WTC11 (cell line): ENCODE measurements at regions not wholly inside any gene's neighbourhood (a gene's known extent, or its start where the extent isn't known, plus 50 kb on each side); places are given as distances from the start of the nearest gene placed in this dataset.

Experiments
- ATAC-seq: fragments of 200-7000 bp; cut with Tn5 transposase; 2 replicates; pipeline ENCODE4 v1.10.0; 2021; ENCODE audit warnings: mild to moderate bottlenecking, moderate library complexity
- CTCF ChIA-PET: fragments of 300-600 bp; sonication (Branson Sonifier 250); formaldehyde crosslinking; loops from one replicate; lab custom pipeline; 2021; ENCODE audit warnings: antibody characterized with exemption; lab: Charles Lee
- POLR2A ChIA-PET: fragments of 350-600 bp; sonication (Branson Sonifier 250); formaldehyde crosslinking; loops from one replicate; lab custom pipeline; 2021; ENCODE audit warnings: antibody characterized with exemption; lab: Charles Lee
- DNase-seq: peaks from one replicate; pipeline ENCODE4 v3.0.0; 2021; ENCODE audit warnings: low spot score
- H3K27ac Mint-ChIP-seq: 2 replicates; pipeline ENCODE4 v1.8.0; 2021; ENCODE audit warnings: mixed read lengths
- H3K27me3 Mint-ChIP-seq: 2 replicates; pipeline ENCODE4 v1.8.0; 2021; ENCODE audit warnings: low read depth, mild to moderate bottlenecking, moderate library complexity, mixed read lengths
- H3K36me3 Mint-ChIP-seq: 2 replicates; pipeline ENCODE4 v1.8.0; 2021; ENCODE audit warnings: mixed read lengths
- H3K4me1 Mint-ChIP-seq: 2 replicates; pipeline ENCODE4 v1.8.0; 2022; ENCODE audit warnings: mixed read lengths
- H3K4me3 Mint-ChIP-seq: 2 replicates; pipeline ENCODE4 v1.8.0; 2021; ENCODE audit warnings: mild to moderate bottlenecking, moderate library complexity, mixed read lengths
- H3K9me3 Mint-ChIP-seq: 2 replicates; pipeline ENCODE4 v1.8.0; 2021; ENCODE audit warnings: mixed read lengths
- AR ChIP-seq: fragments of 250-450 bp; sonication (Bioruptor Pico); IDR thresholded peaks from 2 replicates; pipeline ENCODE4 v1.9.0; 2021; ENCODE audit warnings: mild to moderate bottlenecking
- ATF2 ChIP-seq: sonication (generic); formaldehyde crosslinking; IDR thresholded peaks from 2 replicates; pipeline ENCODE4 v1.8.1; 2022; ENCODE audit warnings: low read depth, missing genetic modification reagents, borderline replicate concordance
- ATF6 ChIP-seq: sonication (generic); formaldehyde crosslinking; IDR thresholded peaks from 2 replicates; pipeline ENCODE4 v1.8.1; 2023; ENCODE audit warnings: mild to moderate bottlenecking, missing genetic modification reagents
- CBFB ChIP-seq: sonication (generic); formaldehyde crosslinking; IDR thresholded peaks from 2 replicates; pipeline ENCODE4 v1.8.1; 2022; ENCODE audit warnings: mild to moderate bottlenecking, low read depth, missing genetic modification reagents
- CDX4 ChIP-seq: fragments of 250-450 bp; sonication (Bioruptor Pico); IDR thresholded peaks from 2 replicates; pipeline ENCODE4 v1.9.0; 2021; ENCODE audit warnings: moderate library complexity, mild to moderate bottlenecking, inconsistent platforms, borderline replicate concordance
- ESRRA ChIP-seq: sonication (generic); formaldehyde crosslinking; IDR thresholded peaks from 2 replicates; pipeline ENCODE4 v1.8.1; 2022; ENCODE audit warnings: mild to moderate bottlenecking, missing genetic modification reagents, borderline replicate concordance
- ETV6 ChIP-seq: sonication (generic); formaldehyde crosslinking; IDR thresholded peaks from 2 replicates; pipeline ENCODE4 v1.8.1; 2022; ENCODE audit warnings: mild to moderate bottlenecking, missing genetic modification reagents
- FOXP1 ChIP-seq: sonication (generic); formaldehyde crosslinking; IDR thresholded peaks from 2 replicates; pipeline ENCODE4 v1.8.0; 2022; ENCODE audit warnings: missing genetic modification reagents, mild to moderate bottlenecking, moderate library complexity, borderline replicate concordance
- FOXP4 ChIP-seq: sonication (generic); formaldehyde crosslinking; IDR thresholded peaks from 2 replicates; pipeline ENCODE4 v1.8.0; 2022; ENCODE audit warnings: mild to moderate bottlenecking, missing genetic modification reagents
- GABPB1 ChIP-seq: sonication (generic); formaldehyde crosslinking; IDR thresholded peaks from 2 replicates; pipeline ENCODE4 v1.8.1; 2023; ENCODE audit warnings: mild to moderate bottlenecking, missing genetic modification reagents
- GTF2I ChIP-seq: fragments of 250-450 bp; sonication (Bioruptor Pico); conservative IDR thresholded peaks from 2 replicates; pipeline ENCODE4 v1.4.0; 2021; ENCODE audit warnings: mild to moderate bottlenecking
- JAZF1 ChIP-seq: fragments of 250-450 bp; sonication (Bioruptor Pico); IDR thresholded peaks from 2 replicates; pipeline ENCODE4 v1.9.0; 2021; ENCODE audit warnings: moderate library complexity, mild to moderate bottlenecking, inconsistent platforms
- JUN ChIP-seq: sonication (generic); formaldehyde crosslinking; IDR thresholded peaks from 2 replicates; pipeline ENCODE4 v1.8.0; 2023; ENCODE audit warnings: mild to moderate bottlenecking, missing genetic modification reagents
- MLX ChIP-seq: sonication (generic); formaldehyde crosslinking; IDR thresholded peaks from 2 replicates; pipeline ENCODE4 v1.8.1; 2023; ENCODE audit warnings: mild to moderate bottlenecking, missing genetic modification reagents, moderate library complexity
- MYBL2 ChIP-seq: sonication (generic); formaldehyde crosslinking; IDR thresholded peaks from 2 replicates; pipeline ENCODE4 v1.8.1; 2023; ENCODE audit warnings: mild to moderate bottlenecking, moderate library complexity, missing genetic modification reagents
- PREB ChIP-seq: sonication (generic); formaldehyde crosslinking; IDR thresholded peaks from 2 replicates; pipeline ENCODE4 v1.8.1; 2022; ENCODE audit warnings: mild to moderate bottlenecking, missing genetic modification reagents, moderate library complexity, borderline replicate concordance
- RELA ChIP-seq: sonication (generic); formaldehyde crosslinking; IDR thresholded peaks from 2 replicates; pipeline ENCODE4 v1.8.1; 2022; ENCODE audit warnings: missing genetic modification reagents, mild to moderate bottlenecking, borderline replicate concordance
- SP1 ChIP-seq: sonication (generic); formaldehyde crosslinking; conservative IDR thresholded peaks from 2 replicates; pipeline ENCODE4 v1.8.1; 2022; ENCODE audit warnings: missing genetic modification reagents
- TP53 ChIP-seq: sonication (generic); formaldehyde crosslinking; IDR thresholded peaks from 2 replicates; pipeline ENCODE4 v1.8.1; 2023; ENCODE audit warnings: mild to moderate bottlenecking, missing genetic modification reagents
- ZNF121 ChIP-seq: sonication (generic); formaldehyde crosslinking; IDR thresholded peaks from 2 replicates; pipeline ENCODE4 v1.8.0; 2023; ENCODE audit warnings: missing genetic modification reagents
- ZNF317 ChIP-seq: sonication (generic); formaldehyde crosslinking; IDR thresholded peaks from 2 replicates; pipeline ENCODE4 v1.8.1; 2023; ENCODE audit warnings: low read depth, mild to moderate bottlenecking, moderate library complexity, missing genetic modification reagents, borderline replicate concordance
- ZNF396 ChIP-seq: fragments of 250-450 bp; sonication (Bioruptor Pico); IDR thresholded peaks from 2 replicates; pipeline ENCODE4 v1.8.0; 2021; ENCODE audit warnings: mild to moderate bottlenecking, moderate library complexity, borderline replicate concordance
- ZNF416 ChIP-seq: fragments of 250-450 bp; sonication (Bioruptor Pico); IDR thresholded peaks from 2 replicates; pipeline ENCODE4 v1.9.0; 2021; ENCODE audit warnings: mild to moderate bottlenecking, inconsistent platforms

GRCh38 chr22:27475548-27475897, 326.0 kb downstream of the MN1 start (continued):
- no peak for TF ChIP-seq AR (CRISPR knock-in tag)
- no peak for TF ChIP-seq ZNF317 (CRISPR knock-in tag)
- TF ChIP-seq SP1 (CRISPR knock-in tag): no peak
- no peak for TF ChIP-seq ZNF396 (CRISPR knock-in tag)

GRCh38 chr22:27476318-27476717, 325.2 kb downstream of the MN1 start:
- Mint-ChIP-seq H3K27me3 (peaks cover 5% of the 10 kb centered on the region), H3K27ac (no peak overlapping the region), H3K4me3 (no peak overlapping the region), H3K4me1 (peaks cover 55% of the 10 kb centered on the region), H3K9me3 (no peaks in the 10 kb centered on the region), H3K36me3 (no peaks in the 10 kb centered on the region; the same call in 1 of the 2 replicates)
- ATAC-seq (no peak), DNase-seq (no peak)
- POLR2A ChIA-PET: no interaction called here
- CTCF ChIA-PET: interaction anchor here (1.6 kb wide), 1 partner anchor 10 kb away, joined by 3 read pairs; no protein-coding TSS in a partner anchor
- no peak for TF ChIP-seq JAZF1
- no peak for TF ChIP-seq JUN
- TF ChIP-seq TP53 (CRISPR knock-in tag): no peak
- no peak for TF ChIP-seq CBFB (CRISPR knock-in tag)
- no peak for TF ChIP-seq ESRRA (CRISPR knock-in tag)
- TF ChIP-seq GTF2I (CRISPR knock-in tag): no peak
- TF ChIP-seq PREB (CRISPR knock-in tag): no peak
- no peak for TF ChIP-seq CDX4
- no peak for TF ChIP-seq RELA (CRISPR knock-in tag)
- TF ChIP-seq FOXP1 (CRISPR knock-in tag): no peak
- no peak for TF ChIP-seq GABPB1 (CRISPR knock-in tag)
- no peak for TF ChIP-seq MLX
- no peak for TF ChIP-seq AR (CRISPR knock-in tag)
- no peak for TF ChIP-seq ZNF121 (CRISPR knock-in tag)
- TF ChIP-seq MYBL2 (CRISPR knock-in tag): no peak
- TF ChIP-seq FOXP4 (CRISPR knock-in tag): no peak
- TF ChIP-seq ATF2 (CRISPR knock-in tag): no peak
- TF ChIP-seq ETV6 (CRISPR knock-in tag): no peak
- TF ChIP-seq ATF6 (CRISPR knock-in tag): no peak
- TF ChIP-seq ZNF416: no peak
